K562 (cell line): ENCODE measurements at regions not wholly inside any gene's neighbourhood (a gene's known extent, or its start where the extent isn't known, plus 50 kb on each side); places are given as distances from the start of the nearest gene placed in this dataset.

ENCODE experiments used
- BRD9 ChIP-seq: fragments of 450-650 bp; IDR thresholded peaks from 2 replicates; pipeline ENCODE4 v1.6.1; 2018; ENCODE audit warnings: low read depth; ENCODE audit not compliant: partially characterized antibody
- CTBP1 ChIP-seq: fragments of 450-650 bp; IDR thresholded peaks from 2 replicates; pipeline ENCODE4 v1.6.1; 2016; ENCODE audit warnings: borderline replicate concordance
- FOXJ2 ChIP-seq: fragments of 200-800 bp; sonication (Bioruptor generic); IDR thresholded peaks from 2 replicates; pipeline ENCODE4 v1.6.1; 2016; ENCODE audit warnings: missing genetic modification characterization, missing compliant biosample characterization
- TF ChIP-seq, protein P1 (sequence below), 2 experiments: IDR thresholded peaks; 2 replicates each; pipeline ENCODE4 v1.6.1; 2012; ENCODE audit warnings: improper control_type of control experiment in 2 of 2, low read depth in 2 of 2, low read length in 2 of 2, borderline replicate concordance in 1 of 2
- TF ChIP-seq, protein P2 (sequence below): fragments of 250-450 bp; sonication (Bioruptor Pico); IDR thresholded peaks from 2 replicates; pipeline ENCODE4 v1.5.0; 2021
- TF ChIP-seq, protein P3 (sequence below): fragments of 450-650 bp; IDR thresholded peaks from 2 replicates; pipeline ENCODE4 v1.6.1; 2014; ENCODE audit warnings: low read depth, mild to moderate bottlenecking, moderate library complexity, borderline replicate concordance
- TF ChIP-seq, protein P4 (sequence below): fragments of 250-450 bp; sonication (Bioruptor Pico); IDR thresholded peaks from 2 replicates; pipeline ENCODE4 v1.5.0; 2021; ENCODE audit warnings: mild to moderate bottlenecking, moderate library complexity

DNA sequence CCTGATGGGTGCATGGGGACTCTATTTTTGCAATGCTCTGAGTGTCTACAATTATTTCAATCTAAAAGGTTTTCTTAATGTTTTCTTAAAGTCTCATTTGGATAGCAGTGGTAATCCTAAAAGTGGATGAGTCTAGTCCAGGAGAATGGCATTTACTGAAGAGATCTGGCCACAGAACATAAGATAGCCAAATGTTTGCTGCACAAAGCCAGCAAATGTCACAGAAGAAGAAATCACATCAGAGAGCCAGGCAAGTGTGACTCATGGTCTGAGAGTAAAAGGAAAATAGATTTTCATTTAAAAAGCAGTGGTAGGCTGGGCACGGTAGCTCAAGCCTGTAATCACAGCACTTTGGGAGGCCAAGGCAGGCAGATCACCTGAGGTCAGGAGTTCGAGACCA lies 352.7 kb upstream of the GRAMD2B start (continued):
- TF ChIP-seq, protein P1, sequence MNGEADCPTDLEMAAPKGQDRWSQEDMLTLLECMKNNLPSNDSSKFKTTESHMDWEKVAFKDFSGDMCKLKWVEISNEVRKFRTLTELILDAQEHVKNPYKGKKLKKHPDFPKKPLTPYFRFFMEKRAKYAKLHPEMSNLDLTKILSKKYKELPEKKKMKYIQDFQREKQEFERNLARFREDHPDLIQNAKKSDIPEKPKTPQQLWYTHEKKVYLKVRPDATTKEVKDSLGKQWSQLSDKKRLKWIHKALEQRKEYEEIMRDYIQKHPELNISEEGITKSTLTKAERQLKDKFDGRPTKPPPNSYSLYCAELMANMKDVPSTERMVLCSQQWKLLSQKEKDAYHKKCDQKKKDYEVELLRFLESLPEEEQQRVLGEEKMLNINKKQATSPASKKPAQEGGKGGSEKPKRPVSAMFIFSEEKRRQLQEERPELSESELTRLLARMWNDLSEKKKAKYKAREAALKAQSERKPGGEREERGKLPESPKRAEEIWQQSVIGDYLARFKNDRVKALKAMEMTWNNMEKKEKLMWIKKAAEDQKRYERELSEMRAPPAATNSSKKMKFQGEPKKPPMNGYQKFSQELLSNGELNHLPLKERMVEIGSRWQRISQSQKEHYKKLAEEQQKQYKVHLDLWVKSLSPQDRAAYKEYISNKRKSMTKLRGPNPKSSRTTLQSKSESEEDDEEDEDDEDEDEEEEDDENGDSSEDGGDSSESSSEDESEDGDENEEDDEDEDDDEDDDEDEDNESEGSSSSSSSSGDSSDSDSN (IDR thresholded peaks at IDR 0.05; ENCODE audit: borderline replicate concordance in 1 of 2, low read depth in 2 of 2, low read length in 2 of 2) = no peak
- TF ChIP-seq, protein P2, sequence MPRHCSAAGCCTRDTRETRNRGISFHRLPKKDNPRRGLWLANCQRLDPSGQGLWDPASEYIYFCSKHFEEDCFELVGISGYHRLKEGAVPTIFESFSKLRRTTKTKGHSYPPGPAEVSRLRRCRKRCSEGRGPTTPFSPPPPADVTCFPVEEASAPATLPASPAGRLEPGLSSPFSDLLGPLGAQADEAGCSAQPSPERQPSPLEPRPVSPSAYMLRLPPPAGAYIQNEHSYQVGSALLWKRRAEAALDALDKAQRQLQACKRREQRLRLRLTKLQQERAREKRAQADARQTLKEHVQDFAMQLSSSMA (CRISPR knock-in tag) = no peak
- TF ChIP-seq, protein P3, sequence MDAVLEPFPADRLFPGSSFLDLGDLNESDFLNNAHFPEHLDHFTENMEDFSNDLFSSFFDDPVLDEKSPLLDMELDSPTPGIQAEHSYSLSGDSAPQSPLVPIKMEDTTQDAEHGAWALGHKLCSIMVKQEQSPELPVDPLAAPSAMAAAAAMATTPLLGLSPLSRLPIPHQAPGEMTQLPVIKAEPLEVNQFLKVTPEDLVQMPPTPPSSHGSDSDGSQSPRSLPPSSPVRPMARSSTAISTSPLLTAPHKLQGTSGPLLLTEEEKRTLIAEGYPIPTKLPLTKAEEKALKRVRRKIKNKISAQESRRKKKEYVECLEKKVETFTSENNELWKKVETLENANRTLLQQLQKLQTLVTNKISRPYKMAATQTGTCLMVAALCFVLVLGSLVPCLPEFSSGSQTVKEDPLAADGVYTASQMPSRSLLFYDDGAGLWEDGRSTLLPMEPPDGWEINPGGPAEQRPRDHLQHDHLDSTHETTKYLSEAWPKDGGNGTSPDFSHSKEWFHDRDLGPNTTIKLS = no peak
- TF ChIP-seq BRD9 = no peak
- no peak for TF ChIP-seq CTBP1
- TF ChIP-seq, protein P4, sequence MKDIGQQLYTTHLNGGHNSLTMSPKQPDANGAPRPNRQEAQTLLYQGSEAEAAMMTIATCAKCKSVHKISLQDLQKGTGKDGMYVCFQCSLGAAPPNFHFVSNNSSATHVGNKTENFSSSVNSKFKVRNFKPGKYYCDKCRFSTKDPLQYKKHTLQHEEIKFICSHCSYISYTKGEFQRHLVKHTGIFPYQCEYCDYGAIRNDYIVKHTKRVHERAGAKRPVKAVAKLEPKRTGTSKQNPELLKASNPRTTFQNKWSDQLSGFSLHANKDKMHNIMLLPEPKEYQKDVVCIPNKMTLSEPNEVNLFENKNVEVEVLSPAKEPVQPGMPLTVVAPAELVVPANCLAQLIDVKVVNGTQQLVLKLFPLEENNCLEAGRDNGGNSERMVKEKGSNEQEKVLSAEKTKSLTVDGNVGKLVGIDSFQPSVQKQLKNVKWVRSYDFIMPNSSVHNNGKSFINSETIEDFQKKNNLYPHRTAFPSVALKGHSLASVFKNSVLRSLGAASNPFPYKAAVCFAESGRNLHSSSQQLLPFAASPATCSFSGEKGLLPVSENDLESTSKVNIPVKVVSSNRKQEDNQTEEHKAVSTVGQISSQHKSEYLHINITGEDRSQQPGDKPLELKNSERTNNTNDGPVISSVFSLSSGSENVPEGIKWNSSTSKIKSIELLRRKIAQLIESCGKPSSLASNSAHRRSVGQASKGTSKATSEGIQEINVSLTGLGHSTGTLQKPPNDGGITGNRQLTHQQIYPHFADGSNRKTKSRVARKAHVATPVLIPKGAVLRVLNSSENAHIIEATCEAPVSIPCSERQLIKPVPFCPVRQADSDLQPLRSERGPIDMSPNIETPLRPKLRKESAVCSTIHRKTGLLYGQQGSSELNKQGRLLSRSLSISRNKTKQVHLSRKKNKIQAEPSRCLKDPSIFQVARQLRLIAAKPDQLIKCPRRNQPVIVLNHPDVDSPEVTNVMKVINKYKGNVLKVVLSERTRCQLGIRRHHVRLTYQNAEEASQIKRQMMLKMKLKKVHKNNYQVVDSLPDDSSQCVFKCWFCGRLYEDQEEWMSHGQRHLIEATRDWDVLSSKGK = no peak
- TF ChIP-seq FOXJ2 (tag) = no peak
- TF ChIP-seq, all 486 proteins: peak for 0
